Sigmoid colon (tissue), 4 donors: ENCODE measurements at regions not wholly inside any gene's neighbourhood (a gene's known extent, or its start where the extent isn't known, plus 50 kb on each side); places are given as distances from the start of the nearest gene placed in this dataset.

Experiments used
- CTCF ChIP-seq, 4 experiments: fragments of 450-650 bp in 3 of 4; fragments of 200-600 bp in 1 of 4; IDR thresholded peaks; one replicate each; pipeline ENCODE4 v1.5.1; 2016 to 2019; ENCODE audit warnings: antibody characterized with exemption in 4 of 4, mild to moderate bottlenecking in 3 of 4, moderate library complexity in 2 of 4
- POLR2A ChIP-seq, 2 donors: fragments of 450-650 bp; IDR thresholded peaks; one replicate each; pipeline ENCODE4 v1.6.1; 2016; ENCODE audit warnings: antibody characterized with exemption in 2 of 2, mild to moderate bottlenecking in 2 of 2, moderate library complexity in 2 of 2
- POLR2AphosphoS5 ChIP-seq, 4 donors: sonication (generic); formaldehyde crosslinking; IDR thresholded peaks; one replicate each; pipeline ENCODE4 v1.6.1; 2017; ENCODE audit warnings: antibody characterized with exemption in 4 of 4

GRCh38 chr10:42941295-42941644, 135.6 kb upstream of the RET start:
- TF ChIP-seq CTCF (IDR thresholded peaks at IDR 0.05) (no peak), POLR2AphosphoS5 (IDR thresholded peaks at IDR 0.05) (no peak), POLR2A (IDR thresholded peaks at IDR 0.05) (no peak)
